IPS-11a (cell line): ENCODE measurements at regions not wholly inside any gene's neighbourhood (a gene's known extent, or its start where the extent isn't known, plus 50 kb on each side); places are given as distances from the start of the nearest gene placed in this dataset.

Experiments used
- H3K4me3 ChIP-seq: one replicate; pipeline ENCODE4 v1.5.1; 2013; ENCODE audit warnings: low read depth, low read length, control low read depth

DNA sequence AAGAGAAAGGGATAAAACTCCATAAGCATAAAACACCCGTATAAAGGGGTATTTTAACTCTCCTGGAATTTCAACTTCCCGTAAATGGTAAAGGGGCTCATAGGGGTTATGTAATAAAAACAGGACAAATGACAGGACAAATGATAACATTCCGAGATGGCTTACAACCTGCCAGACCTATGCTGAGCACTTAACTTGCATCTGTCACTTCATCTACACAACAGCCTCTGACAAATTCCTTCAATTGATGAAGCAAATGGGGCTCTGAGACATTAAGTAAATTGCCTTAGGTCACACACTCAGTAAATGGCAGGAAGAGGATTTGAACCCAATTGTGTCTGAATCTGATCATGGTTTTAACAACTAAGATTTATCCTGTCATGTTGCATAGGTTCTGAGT is 327.6 kb upstream of the SNX7 start:
- no peak overlapping the region for H3K4me3 ChIP-seq

DNA sequence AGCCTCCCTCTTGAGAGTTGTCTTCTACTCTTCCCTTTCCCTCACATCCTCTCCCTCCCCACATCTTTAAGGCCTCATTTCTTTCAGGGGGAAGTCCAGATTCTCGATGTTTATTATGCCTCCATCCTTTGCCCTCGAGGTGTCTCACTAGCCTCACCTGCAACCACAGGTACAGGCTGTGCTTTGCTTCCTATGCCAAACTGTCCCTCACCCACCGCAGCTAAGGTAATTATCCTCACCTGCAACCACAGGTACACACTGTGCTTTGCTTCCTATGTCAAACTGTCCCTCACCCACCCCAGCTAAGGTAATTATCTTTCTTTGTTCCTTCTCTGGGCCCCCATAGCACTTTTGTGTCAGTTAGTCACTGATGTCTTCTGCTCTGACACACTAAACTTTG is 328.1 kb upstream of the SNX7 start:
- no peak overlapping the region for H3K4me3 ChIP-seq

DNA sequence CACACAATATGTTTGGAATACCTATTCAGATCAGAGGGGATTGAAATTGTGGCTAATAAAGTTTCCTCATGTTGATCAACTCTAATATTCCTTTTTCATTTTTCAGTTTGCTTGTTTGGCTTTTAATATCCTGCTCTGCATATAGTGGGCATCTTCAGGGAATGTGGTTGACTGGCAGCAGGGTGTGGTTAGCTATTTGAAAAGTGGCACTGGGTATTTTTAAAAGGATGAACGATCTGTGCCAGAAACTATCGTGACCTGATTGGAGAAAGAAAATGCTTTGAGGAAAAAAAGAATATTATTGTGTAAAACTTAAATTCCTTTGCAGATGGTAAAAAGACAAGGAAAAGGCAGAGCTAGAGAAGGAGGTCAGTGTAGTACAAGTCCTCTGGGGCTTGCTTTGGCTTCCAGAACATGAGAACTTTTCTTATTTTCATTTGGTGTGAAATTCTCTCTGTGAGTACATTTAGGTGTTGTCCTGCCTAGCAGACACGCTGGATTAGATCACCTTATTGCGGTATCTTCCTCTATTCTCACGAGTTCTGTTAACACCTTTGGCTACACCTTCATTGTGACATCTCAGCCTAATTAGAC is 329.7 kb upstream of the SNX7 start:
- H3K4me3 ChIP-seq = no peak overlapping the region

DNA sequence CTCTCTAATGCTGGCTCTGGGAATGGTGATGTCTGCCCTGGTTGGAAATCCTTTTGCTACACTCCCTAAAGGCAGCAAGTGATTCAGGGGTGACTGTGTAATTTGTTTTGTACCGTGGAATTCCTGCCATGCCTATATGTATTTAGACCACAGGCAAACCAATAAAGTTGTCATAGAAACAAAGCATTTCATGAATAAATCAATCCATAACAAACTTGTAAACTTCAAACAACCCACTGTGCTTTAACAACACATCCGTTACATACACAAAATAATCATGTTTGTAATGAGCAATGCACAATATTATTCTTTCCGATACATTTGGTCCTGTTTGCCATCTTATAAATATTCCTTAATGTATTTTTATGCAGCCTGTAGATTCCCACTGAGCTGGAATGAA is 330.3 kb upstream of the SNX7 start:
- no peak overlapping the region for H3K4me3 ChIP-seq

DNA sequence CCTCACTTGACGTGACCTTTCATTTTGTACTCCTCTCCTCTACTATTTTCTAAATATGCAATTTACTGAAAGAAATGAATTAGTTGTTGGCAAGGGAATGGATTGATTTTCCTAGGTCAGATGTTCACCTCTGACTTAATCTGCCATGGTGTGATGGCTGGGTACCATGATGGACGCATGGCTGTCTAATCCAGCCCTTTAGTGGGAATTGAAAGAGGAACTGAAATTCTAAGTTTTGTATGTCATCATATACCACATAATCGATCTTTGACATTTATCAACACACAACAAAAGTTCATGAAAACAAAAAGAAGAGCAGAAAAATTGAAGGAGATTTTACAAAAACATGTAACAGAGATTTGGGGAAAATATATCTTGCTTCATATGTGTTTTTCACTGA is 331.3 kb upstream of the SNX7 start:
- H3K4me3 ChIP-seq = no peak overlapping the region

DNA sequence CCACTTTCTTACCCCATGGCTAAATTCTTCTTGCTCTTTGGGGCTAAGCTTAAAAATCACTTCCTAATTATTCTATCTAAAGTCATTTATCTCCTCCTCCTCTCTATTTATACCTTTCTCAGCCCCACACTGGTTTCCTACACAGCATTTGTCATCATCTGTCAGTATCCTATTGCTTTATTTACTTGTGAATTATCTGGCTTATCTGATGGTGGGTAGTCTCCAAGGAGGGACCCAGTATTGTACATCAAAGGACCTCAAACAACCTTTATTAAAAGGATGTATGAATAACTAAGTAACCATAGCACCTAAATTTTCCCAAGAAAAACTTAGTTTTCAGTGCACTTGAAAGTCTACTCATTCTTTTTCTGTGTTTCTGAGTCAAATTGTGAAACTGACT is 332.7 kb upstream of the SNX7 start:
- H3K4me3 ChIP-seq = no peak overlapping the region

DNA sequence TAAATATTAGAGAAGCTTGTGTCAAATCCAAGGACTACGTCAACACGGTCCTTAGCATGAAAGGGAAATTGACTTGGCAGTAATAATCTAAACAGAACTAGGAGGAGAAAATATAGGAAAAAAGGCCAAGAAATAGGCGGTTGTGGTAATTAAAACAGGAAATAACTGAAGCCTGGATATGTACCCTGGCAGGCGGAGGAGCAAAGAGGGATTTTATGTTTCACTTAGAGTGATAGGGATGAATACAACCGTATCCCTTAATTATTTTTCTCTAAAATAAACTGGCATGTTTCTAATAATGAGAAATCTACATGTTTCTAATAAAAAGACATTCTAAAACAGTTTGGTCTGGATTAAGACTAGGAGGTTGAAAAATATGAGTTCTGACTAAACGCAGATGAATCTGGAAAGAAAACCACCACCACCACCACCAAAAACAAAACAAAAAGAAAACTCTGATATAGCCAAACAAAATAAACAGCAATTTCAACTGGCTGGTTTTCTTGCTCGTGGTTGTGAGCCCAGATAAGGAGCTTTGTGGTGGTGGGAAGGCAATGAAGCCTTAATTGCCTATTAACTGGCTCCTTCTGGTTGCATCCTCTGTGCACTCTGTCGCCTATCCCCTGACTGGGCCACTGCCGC is 334.2 kb upstream of the SNX7 start:
- no peak overlapping the region for H3K4me3 ChIP-seq

DNA sequence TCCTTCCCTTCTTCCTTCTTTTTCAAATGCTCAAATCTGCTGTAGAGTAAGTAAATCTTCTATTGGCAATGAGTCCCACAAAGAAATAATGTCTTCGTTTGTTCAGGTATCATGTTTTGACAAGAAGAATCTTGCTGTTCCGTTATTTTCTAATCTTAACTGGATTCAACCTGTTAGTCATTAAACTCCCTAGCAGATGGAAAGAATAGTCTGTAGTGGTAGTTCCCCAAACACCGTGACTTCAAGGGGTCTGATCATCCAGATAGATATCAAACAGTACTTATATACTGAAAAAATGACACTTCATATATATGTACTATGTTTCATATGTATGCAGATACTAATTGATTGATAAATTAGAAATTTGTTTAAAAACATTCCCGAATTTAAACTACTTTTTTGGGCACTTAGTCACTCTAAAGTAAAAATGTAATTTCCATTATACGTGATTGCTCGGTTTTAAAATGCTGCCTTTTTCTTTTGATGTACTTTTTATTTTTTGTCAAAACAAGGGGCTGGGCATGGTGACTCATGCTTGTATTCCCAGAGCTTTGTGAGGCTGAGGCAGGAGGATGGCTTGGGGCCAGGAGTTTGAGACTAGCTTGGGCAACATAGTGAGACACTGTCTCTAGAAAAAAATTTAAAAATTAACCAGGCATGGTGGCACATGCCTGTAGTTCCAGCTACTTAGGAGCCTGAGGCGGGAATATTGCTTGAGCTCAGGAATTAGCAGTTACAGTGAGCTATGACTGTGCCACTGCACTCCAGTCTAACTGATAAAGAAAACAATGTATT is 335.7 kb upstream of the SNX7 start:
- H3K4me3 ChIP-seq = no peak overlapping the region

DNA sequence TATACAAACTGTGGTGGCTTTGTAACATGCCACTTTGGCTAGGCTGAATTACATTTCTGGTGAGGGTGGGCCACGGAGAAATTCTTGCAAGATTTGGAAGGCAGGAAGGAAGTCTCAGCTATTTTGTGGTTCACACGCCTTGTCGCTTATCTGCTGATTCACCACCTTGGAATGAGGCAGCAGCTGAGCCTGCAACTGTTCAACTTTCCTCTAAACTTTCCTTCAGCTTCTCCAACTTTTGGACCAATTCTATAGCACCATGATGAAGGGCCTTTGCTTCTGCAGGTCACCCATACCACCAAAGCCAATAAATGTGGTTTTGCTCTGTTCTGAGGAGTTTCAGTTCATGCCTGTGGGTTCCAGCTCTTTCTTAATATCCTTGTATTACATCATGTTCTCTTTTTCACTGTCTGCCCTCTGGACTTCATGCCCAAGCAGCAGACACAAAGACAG is 337.6 kb upstream of the SNX7 start:
- H3K4me3 ChIP-seq = no peak overlapping the region

DNA sequence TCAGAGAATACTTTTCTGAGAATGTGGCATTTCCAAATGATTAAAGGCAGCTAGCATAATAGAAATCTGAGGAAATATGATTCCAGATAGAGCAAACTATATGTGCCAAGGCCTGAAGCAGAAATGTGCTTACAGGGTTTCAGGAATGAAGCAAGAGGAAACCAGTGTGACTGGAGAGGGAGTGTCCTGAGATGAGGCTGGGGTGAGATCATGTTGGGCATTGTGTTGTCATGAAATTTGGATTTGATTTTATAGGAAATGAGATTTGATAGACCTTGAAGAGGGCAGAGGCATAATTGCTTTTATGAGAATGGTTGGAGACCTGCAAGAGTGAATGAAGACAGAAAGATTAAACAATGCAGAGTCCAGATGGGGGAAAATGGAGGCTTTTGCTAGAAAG is 338.1 kb upstream of the SNX7 start:
- no peak overlapping the region for H3K4me3 ChIP-seq

DNA sequence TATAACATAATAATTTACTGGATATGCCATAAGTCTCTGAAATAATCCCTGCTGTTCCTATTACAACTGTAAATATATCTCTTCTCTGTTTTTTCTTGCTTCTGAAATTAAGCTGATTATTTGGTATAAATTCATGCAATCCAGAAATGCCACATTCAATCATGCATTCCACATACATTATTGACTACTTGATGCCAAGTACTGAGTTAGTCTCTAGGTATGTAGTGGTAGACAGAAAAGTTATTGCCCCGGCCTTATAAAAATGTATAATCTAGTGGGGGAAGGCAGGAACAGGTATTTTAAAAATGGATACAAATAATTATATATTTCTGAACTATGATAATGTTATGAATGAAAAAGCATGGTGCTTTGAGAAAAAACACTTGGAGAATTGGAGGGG is 338.6 kb upstream of the SNX7 start:
- H3K4me3 ChIP-seq = no peak overlapping the region

DNA sequence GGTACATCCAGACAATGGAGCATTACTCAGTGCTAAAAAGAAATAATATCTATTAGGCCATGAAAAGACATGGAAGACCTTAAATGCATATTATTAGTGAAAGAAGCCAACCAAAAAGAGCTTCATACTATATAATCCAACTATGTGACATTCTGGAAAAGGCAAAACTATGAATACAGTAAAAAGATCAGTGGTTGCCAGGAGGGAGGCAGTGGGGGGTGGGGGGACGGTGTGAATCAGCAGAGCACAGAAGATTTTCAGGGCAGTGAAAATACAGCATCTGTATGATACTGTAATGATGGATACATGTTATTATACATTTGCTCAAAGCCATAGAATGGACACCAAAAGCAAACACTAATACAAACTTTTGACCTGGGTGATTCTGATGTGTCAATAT is 339.4 kb upstream of the SNX7 start:
- no peak overlapping the region for H3K4me3 ChIP-seq

DNA sequence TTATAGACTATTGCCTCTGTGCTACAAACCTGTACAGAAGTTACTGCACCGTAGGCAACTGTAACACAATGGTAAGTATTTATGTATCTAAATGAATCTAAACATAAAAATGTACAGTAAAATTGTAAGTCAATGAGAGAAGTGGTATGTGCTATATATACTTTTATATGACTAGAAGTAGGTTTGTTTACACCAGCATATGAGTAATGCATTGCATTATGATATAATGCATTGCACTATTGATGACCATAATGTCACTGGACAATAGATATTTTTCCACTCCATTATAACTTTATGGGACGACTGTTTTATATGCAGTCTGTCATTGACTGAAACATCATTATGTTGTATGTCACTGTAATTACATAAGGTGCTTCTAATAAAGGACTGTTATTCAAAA is 340.3 kb upstream of the SNX7 start:
- H3K4me3 ChIP-seq = no peak overlapping the region

DNA sequence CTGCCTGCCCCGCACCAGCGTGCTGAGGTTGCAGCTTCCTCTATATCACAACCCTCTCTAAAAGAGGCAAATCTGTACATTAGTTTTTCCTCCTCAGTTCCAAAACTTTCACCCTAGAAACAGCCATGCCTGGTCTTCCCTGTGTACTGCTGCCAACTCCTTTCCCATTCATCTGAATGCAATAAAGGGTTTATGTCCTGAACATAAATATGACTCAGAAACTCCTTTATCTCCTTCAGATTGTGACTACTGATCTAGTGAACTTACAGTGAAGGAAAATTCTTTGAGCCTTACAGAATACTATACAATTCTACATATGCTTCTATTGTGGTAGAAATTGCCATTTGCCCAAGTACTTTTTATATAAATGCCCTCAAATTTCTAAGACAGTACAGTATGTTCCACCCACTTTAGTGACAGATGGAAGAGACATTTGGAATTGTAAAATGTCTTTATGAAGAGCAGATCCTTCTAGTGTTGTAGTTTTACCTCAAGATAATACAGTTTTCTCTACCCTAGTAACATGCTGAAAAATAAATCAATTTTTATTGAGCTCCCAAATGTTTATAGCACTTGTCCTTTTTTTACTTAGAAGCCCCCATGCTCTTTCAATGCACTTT is 345.1 kb upstream of the SNX7 start:
- no peak overlapping the region for H3K4me3 ChIP-seq

DNA sequence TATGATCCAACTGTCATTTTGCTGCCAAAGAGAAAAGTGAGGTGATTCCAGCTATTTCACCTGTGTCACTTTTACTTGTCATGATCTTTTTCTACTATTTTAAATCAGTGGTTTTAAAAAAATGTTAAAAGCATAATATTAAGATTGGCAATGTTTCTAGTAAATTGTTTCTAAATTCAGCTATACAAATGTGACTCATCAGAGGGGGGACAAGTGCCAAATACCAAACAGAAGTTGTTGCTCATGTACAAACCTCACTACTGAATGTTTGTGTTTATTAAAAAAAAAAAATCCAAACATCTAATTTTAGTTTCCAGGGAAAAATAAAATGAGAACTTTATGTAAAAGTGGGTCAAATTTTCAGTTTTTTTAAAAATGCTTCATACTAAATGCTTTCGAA is 346.2 kb upstream of the SNX7 start:
- H3K4me3 ChIP-seq = no peak overlapping the region

DNA sequence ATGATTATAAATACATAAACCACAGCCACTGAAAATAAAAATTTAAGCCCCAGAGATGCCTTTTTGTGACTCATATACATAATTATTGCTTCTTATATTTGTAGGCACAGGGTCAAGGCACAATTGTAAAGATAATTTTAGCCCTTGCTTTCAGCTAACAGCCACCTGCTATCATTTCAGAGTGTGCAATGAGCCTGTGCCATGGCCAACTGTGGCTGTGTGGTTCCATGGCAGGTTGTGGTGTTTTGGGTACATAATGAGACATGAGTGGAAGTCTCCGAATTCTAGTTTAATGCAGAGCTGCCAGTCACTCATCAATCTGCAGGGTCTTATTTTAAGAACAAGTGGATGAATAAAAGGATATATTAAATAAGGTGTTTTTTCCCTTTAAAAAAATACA is 346.9 kb upstream of the SNX7 start:
- no peak overlapping the region for H3K4me3 ChIP-seq

DNA sequence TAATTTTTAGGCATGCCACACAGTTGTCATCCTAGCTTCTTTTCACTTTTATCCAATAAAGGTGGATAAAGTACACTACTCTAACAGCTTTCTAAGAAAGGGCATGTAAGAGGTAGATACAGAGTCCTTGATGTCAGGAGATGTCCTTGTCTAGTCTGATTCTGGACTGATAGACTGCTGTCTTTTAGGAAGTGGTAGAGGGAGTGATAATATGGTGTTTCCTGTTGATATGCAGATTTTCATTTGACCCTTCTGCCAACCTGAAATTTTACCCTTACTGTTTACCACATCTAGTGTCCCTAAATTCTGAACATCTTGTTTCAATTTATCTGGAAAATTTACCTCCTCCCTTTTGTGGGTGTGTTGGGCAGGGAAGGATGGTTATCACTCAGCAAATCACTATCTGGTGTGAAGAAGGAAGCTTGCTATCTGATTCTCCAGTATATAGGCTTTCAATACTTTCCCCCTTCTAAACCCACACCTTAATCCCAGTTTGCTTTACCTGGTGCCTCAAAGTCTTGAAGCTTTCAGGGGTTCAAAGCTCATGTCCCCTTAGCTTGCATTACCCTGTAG is 354.9 kb upstream of the SNX7 start:
- H3K4me3 ChIP-seq = no peak overlapping the region

DNA sequence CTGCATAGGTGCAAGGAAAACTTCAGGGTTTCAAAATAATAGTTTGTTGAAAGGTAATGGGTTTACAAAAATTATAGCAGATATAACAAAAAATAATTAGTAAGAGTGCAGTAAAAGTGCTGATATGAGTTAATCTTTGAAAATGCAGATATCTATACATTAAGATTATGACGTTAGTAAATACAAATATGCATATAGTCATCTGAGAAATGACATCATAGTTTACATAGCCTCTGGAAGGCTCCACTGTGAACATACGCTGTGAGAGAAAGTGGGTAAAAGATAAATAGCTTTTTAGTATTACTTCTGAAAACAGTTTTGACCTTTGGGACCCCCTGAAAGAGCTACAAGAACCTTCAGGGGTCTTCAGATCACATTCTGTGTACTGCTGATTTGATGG is 356.2 kb upstream of the SNX7 start:
- no peak overlapping the region for H3K4me3 ChIP-seq

DNA sequence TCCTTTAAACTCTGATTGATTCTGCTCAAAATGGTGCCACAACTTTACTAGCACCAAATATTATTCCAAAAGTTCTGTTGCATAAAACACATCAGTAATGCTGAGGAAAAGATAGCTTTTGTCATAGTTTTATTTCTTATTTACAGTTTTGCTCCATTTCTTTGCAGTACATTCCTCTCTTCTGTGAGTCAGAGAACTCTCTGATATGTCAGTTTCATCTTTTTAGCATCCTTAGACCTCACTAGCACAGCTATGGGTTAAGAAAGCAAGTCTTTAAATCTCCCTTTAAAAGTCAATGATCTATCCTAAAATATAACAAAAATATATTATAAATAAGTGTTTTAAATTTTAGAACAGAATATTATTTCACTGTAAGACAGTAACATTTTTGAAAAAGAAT is 356.6 kb upstream of the SNX7 start:
- H3K4me3 ChIP-seq = no peak overlapping the region

DNA sequence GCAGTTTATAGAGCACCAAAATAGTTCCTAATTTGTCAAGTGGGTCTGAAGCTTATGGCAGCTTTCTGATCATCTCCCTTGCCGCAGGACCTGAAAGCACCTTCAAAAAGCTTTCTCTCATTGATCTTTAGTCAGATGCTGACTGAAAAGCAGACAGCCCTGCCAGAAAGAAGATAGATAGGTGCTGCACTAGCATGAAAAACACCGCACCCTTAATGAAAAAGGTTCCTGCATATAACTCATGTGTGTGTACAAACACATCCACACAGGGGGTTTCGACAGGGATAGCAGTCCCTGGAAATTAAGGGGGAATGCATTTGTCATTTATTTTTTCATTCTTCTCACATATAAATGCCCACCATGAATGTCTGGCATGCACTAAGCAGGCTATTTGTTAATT is 361.7 kb upstream of the SNX7 start:
- no peak overlapping the region for H3K4me3 ChIP-seq

DNA sequence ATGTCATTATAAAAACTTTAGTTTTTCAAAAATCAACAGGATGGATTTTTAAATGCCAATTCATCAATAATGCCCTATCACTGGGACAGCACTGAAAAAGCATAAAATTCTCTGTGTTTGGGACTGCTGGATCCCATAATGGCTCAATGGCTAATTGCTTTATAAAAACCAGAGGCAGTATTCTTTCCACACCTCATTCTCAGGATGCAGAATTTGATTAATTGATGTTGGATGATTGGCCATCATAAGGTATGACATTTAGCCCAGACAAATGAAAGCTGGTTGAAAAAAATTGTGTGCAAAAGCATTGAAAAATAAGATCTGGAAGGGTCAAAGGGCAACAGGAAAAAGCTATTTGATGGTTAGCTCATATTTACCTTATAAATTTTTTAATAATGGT is 362.2 kb upstream of the SNX7 start:
- H3K4me3 ChIP-seq = no peak overlapping the region

DNA sequence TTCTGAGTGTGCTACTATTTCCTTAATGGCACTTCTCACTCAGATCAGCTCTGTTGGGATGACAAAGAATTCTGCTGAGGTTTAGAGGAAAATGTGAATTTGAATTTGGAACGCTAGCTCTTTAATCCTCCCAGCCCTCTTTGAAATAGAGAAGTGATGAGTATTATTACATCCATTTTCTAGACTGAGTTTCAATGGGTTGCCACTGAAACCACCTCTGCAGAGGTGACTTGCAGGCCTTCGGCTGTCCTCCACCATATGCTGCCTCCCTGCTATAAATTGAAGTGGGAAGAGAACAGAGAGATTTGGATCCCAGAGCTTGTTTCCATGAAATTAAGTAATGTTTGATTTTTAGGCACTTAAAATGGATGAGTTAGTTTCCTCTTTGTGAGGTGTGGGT is 363.2 kb upstream of the SNX7 start:
- H3K4me3 ChIP-seq = no peak overlapping the region
